Kidney epithelial cell (primary cell): ENCODE measurements at regions not wholly inside any gene's neighbourhood (a gene's known extent, or its start where the extent isn't known, plus 50 kb on each side); places are given as distances from the start of the nearest gene placed in this dataset.
A peak's percentile ranks its signal among the peaks of the same experiment; 100 is the strongest.
"Not testable (repeated sequence)": the region's sequence is repeated elsewhere in the genome, so short reads cannot be mapped to it uniquely, and the experiment has no call there.

Experiments
- DNase-seq: peaks from one replicate; pipeline ENCODE4 v3.0.0-alpha.2; 2010; ENCODE audit warnings: low read depth
- H3K27me3 ChIP-seq: 2 replicates; pipeline ENCODE4 v1.6.0; 2011; ENCODE audit warnings: low read length; ENCODE audit not compliant: control insufficient read depth, insufficient read depth
- H3K36me3 ChIP-seq: 2 replicates; pipeline ENCODE4 v1.5.1; 2011; ENCODE audit warnings: low read length; ENCODE audit not compliant: control insufficient read depth, insufficient read depth
- H3K4me3 ChIP-seq: 2 replicates; pipeline ENCODE4 v1.5.1; 2011; ENCODE audit warnings: low read depth, mild to moderate bottlenecking, control low read depth, low read length
- TF ChIP-seq, protein P1 (sequence below): IDR thresholded peaks from 2 replicates; pipeline ENCODE4 v1.5.1; 2011; ENCODE audit warnings: mild to moderate bottlenecking, moderate library complexity, low read length, control low read depth, inconsistent platforms; ENCODE audit not compliant: insufficient read depth, poor library complexity, severe bottlenecking

DNA sequence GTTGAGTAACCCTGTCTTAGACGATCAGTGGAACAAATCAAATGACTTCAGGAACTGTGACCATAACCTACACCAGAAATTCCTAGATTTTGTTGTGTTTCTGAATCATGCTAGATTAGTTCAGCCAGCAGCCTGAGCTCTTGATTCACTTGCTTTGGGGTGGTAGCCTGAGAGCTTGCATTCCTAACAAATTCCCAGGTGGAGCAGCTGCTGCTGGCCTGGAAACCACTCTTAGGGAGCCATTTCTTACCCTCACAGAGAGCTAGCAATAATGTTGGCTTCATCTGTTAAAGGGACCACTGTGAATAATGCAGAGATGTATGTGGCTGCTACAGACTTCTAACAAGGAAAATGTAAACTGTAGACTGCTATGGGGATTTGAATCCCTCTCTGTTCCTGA is 388.1 kb upstream of the PRR20A start:
- H3K27me3 ChIP-seq: no peaks in the 10 kb centered on the region
- no peak overlapping the region for H3K4me3 ChIP-seq
- DNase-seq: no peak
- no peaks in the 10 kb centered on the region for H3K36me3 ChIP-seq
- TF ChIP-seq, protein P1, sequence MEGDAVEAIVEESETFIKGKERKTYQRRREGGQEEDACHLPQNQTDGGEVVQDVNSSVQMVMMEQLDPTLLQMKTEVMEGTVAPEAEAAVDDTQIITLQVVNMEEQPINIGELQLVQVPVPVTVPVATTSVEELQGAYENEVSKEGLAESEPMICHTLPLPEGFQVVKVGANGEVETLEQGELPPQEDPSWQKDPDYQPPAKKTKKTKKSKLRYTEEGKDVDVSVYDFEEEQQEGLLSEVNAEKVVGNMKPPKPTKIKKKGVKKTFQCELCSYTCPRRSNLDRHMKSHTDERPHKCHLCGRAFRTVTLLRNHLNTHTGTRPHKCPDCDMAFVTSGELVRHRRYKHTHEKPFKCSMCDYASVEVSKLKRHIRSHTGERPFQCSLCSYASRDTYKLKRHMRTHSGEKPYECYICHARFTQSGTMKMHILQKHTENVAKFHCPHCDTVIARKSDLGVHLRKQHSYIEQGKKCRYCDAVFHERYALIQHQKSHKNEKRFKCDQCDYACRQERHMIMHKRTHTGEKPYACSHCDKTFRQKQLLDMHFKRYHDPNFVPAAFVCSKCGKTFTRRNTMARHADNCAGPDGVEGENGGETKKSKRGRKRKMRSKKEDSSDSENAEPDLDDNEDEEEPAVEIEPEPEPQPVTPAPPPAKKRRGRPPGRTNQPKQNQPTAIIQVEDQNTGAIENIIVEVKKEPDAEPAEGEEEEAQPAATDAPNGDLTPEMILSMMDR: no peak

DNA sequence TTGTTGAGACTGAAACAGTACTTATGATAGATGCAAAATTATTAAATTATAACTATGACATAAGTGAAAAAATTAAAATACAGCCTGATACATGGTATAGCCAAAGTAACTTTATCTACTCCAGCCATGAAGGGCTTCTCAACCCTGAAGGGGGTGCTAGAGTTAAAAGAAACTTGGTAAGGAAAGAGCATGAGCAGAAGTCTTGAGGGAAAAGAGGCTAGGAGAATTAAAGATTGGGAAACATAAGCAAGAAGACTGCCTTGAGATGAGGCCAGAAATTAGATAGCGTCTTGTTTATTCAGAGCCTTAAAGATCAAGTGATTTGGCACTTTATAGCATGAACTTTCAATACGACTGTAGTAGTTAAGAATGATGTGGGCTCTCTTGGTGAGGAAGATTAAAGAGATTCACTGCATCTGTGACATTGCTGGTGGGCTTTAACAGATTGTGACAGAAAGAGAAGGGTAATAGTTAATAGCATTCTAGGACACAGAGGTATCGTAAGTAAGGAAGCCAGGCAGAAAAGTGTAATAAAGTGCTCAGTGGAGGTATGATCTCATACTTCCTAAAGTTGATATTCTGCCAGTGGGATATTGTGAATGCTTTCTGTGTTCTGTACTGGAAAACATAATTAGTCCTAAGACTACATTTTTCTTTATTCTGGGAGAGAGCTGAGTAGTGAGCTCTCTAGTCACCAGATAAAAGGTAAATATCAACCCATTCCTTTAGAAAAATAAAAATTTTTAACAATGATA is 385.4 kb upstream of the PRR20A start:
- DNase-seq: no peak
- TF ChIP-seq, protein P1: peak; percentile 6
- Histone ChIP-seq H3K36me3 (no peaks in the 10 kb centered on the region), H3K27me3 (no peaks in the 10 kb centered on the region), H3K4me3 (no peak overlapping the region)

DNA sequence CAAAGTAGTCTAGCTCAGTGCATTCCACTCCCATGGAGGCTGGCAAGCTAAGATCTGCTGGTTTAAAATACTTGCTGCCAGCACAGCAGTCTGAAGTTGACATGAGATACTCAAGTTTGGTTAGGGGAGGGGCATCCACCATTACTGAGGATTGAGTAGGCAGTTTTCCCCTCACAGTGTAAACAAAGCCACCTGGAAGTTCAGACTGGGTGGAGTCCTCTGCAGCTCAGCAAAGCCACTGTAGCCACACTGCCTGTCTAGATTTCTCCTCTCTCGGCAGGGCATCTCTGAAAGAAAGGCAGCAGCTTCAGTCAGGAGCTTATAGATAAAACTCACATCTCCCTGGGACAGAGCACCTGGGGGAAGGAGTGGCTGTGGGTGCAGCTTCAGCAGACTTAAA is 377.4 kb upstream of the PRR20A start:
- DNase-seq, H3K36me3 ChIP-seq, H3K27me3 ChIP-seq, H3K4me3 ChIP-seq: not testable (repeated sequence)

DNA sequence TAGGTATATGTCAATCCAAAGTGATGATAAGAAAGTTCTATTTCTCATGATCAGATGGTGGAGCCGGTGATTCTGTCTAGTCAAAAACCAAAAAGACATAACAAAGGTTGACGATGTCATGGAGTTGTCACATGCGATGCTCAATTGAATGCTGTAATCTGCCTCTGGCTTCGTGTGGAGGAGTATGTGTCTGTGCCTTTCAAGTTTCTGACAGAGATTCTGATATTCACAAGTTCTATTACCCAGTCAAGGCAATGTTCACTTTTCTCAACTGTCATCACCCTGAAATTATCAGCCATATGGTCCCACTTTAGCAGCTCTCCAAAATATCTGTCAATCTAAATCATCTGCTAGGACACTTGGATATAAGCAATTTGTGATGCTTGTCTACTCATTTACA is 367.6 kb upstream of the PRR20A start:
- Histone ChIP-seq H3K4me3 (no peak overlapping the region), H3K27me3 (no peaks in the 10 kb centered on the region), H3K36me3 (no peaks in the 10 kb centered on the region)
- TF ChIP-seq, protein P1: no peak
- DNase-seq: no peak

DNA sequence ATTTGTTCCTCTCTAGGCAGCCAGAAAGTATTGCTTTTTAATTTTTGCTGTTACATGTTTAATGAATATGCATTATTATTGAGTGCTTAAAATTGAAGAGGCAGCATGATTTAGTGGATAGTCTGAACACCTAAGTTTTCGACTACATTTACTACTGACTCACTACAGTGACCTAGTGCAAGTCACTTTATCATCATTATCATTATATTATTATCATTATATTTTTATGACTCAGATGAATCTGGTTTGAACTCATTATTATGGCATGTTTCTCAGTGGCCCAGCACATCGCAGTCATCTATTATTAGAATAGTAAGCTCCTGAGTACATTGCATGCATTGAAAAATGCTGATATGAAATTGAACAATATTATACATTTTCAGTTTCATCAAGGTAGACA is 351.2 kb upstream of the PRR20A start:
- DNase-seq: no peak
- Histone ChIP-seq H3K36me3 (no peaks in the 10 kb centered on the region), H3K4me3 (no peak overlapping the region), H3K27me3 (no peaks in the 10 kb centered on the region)
- TF ChIP-seq, protein P1: no peak

DNA sequence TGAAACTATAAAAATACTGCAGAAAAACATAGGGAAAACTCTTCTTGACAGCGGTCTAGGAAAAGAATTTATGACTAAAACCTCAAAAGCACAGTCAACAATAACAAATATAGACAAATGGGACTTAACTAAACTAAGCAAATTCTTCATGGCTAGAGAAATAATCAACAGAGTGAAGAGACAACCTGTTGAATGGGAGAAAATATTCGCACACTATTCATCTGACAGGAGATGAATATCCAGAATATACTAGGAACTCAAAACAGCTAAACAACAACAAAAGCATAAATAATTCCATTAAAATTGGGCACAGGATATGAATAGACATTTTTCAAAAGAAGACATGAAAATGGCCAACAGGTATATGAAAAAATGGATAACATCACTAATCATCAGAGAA is 303.6 kb upstream of the PRR20A start:
- H3K27me3 ChIP-seq: no peaks in the 10 kb centered on the region
- H3K36me3 ChIP-seq: no peaks in the 10 kb centered on the region
- TF ChIP-seq, protein P1: no peak
- H3K4me3 ChIP-seq: no peak overlapping the region
- DNase-seq: no peak
